Neuronal stem cell (in vitro differentiated cells): ENCODE measurements at regions not wholly inside any gene's neighbourhood (a gene's known extent, or its start where the extent isn't known, plus 50 kb on each side); places are given as distances from the start of the nearest gene placed in this dataset.

Experiments used
- DNase-seq: peaks from one replicate; pipeline ENCODE4 v3.0.0-alpha.2; 2013; ENCODE audit warnings: low spot score
- H2AFZ ChIP-seq: one replicate; pipeline ENCODE4 v1.6.1; 2013; ENCODE audit warnings: mild to moderate bottlenecking, low read length, inconsistent platforms
- H2AK5ac ChIP-seq: 2 replicates; pipeline ENCODE4 v1.6.1; 2013; ENCODE audit warnings: low read depth, mild to moderate bottlenecking, inconsistent platforms, low read length, moderate library complexity, mixed read lengths
- H2BK120ac ChIP-seq: 2 replicates; pipeline ENCODE4 v1.6.1; 2013; ENCODE audit warnings: low read depth, mild to moderate bottlenecking, inconsistent platforms, low read length, moderate library complexity, mixed read lengths
- H2BK12ac ChIP-seq: one replicate; pipeline ENCODE4 v1.6.1; 2013; ENCODE audit warnings: low read length, inconsistent platforms
- H2BK15ac ChIP-seq: 2 replicates; pipeline ENCODE4 v1.6.1; 2013; ENCODE audit warnings: mild to moderate bottlenecking, low read length, inconsistent platforms, mixed read lengths
- H2BK5ac ChIP-seq: one replicate; pipeline ENCODE4 v1.6.1; 2013; ENCODE audit warnings: inconsistent platforms, mild to moderate bottlenecking, low read length, moderate library complexity
- H3K14ac ChIP-seq: one replicate; pipeline ENCODE4 v1.6.1; 2013; ENCODE audit warnings: low read length, inconsistent platforms
- H3K18ac ChIP-seq: 2 replicates; pipeline ENCODE4 v1.6.1; 2013; ENCODE audit warnings: low read length, inconsistent platforms
- H3K23ac ChIP-seq: 2 replicates; pipeline ENCODE4 v1.6.1; 2013; ENCODE audit warnings: low read depth, mild to moderate bottlenecking, mixed read lengths, low read length, inconsistent platforms; ENCODE audit not compliant: poor library complexity
- H3K27ac ChIP-seq: replicated peaks from 3 replicates; pipeline ENCODE4 v1.5.1; 2013; ENCODE audit warnings: low read length, inconsistent platforms
- H3K27me3 ChIP-seq, 3 experiments: 2 replicates each; pipeline ENCODE4 v1.6.1; 2013; ENCODE audit warnings: low read length in 3 of 3, mild to moderate bottlenecking in 2 of 3, inconsistent platforms in 1 of 3, low read depth in 1 of 3, mixed read lengths in 1 of 3, moderate library complexity in 1 of 3; ENCODE audit not compliant: control insufficient read depth in 3 of 3, insufficient read depth in 3 of 3
- H3K36me3 ChIP-seq, 2 donors: replicated peaks in 1 of 2; 2 replicates each; pipeline ENCODE4 v1.6.1; 2013; ENCODE audit warnings: low read length in 2 of 2; ENCODE audit not compliant: control insufficient read depth in 2 of 2, insufficient read depth in 2 of 2
- H3K4ac ChIP-seq: 2 replicates; pipeline ENCODE4 v1.6.1; 2013; ENCODE audit warnings: inconsistent platforms, mild to moderate bottlenecking, low read length, moderate library complexity
- H3K4me1 ChIP-seq, 2 donors: 1 replicate in 1 of 2; 2 replicates in 1 of 2; pipeline ENCODE4 v1.6.1; 2013; ENCODE audit warnings: low read length in 2 of 2, low read depth in 1 of 2; ENCODE audit not compliant: control insufficient read depth in 2 of 2, insufficient read depth in 1 of 2
- H3K4me2 ChIP-seq: one replicate; pipeline ENCODE4 v1.6.1; 2013; ENCODE audit warnings: mild to moderate bottlenecking, low read length, inconsistent platforms; ENCODE audit not compliant: insufficient read depth, poor library complexity, severe bottlenecking
- H3K4me3 ChIP-seq, 2 donors: 2 replicates each; pipeline ENCODE4 v1.5.1; 2013; ENCODE audit warnings: low read length in 2 of 2, mild to moderate bottlenecking in 2 of 2, inconsistent platforms in 1 of 2, moderate library complexity in 1 of 2
- H3K79me1 ChIP-seq: one replicate; pipeline ENCODE4 v1.6.1; 2013; ENCODE audit warnings: low read depth, mild to moderate bottlenecking, inconsistent platforms, low read length, moderate library complexity
- H3K9ac ChIP-seq: one replicate; pipeline ENCODE4 v1.6.1; 2013; ENCODE audit warnings: mild to moderate bottlenecking, low read depth, low read length, inconsistent platforms; ENCODE audit not compliant: poor library complexity
- H3K9me3 ChIP-seq, 2 donors: replicated peaks in 1 of 2; 2 replicates each; pipeline versions ENCODE3 to v1.6.1; 2013; ENCODE audit warnings: low read length in 2 of 2, mild to moderate bottlenecking in 2 of 2, inconsistent platforms in 1 of 2, low read depth in 1 of 2, mixed read lengths in 1 of 2, moderate library complexity in 1 of 2; ENCODE audit not compliant: control insufficient read depth in 2 of 2, insufficient read depth in 1 of 2
- H4K8ac ChIP-seq: one replicate; pipeline ENCODE4 v1.6.1; 2013; ENCODE audit warnings: low read depth, mild to moderate bottlenecking, inconsistent platforms, low read length, moderate library complexity
- H4K91ac ChIP-seq: one replicate; pipeline ENCODE4 v1.6.1; 2013; ENCODE audit warnings: low read length, low read depth, mild to moderate bottlenecking, inconsistent platforms; ENCODE audit not compliant: poor library complexity
- WGBS, 2 donors: extraction: QIAGEN DNeasy Blood & Tissue Kit; methylation state at CpG; one replicate each; pipeline ENCODE4 v1.1.7; 2013; ENCODE audit warnings: missing lambda C conversion rate in 2 of 2, mixed read lengths in 1 of 2; ENCODE audit not compliant: insufficient read length in 2 of 2, insufficient replicate concordance in 1 of 2; ENCODE audit errors: extremely low coverage in 2 of 2; 5-methylcytosine and 5-hydroxymethylcytosine counted together

DNA sequence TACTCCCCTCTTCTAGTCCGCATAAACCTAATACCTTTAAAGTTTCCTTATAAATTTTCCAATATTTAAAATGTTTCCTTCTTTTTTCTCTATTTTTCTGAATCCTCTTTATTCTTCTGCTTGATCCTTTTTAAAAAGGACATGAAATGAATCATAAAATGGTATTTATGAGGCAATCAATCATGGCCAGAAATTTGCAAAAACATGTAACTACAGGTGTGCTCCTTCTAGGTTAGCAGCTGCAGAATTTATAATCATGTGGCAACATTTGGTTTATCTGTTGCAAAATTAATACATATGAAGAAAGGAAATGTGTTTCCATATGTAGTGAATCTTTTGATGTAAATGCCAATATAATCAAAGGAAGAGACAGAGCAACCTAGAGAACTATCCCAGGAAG is 1008.5 kb downstream of the ANKRD7 start:
- Histone ChIP-seq H3K23ac (no peak overlapping the region), H3K14ac (no peak overlapping the region), H3K9me3 (no peaks in the 10 kb centered on the region), H3K27ac (no peak overlapping the region), H3K27me3 (no peaks in the 10 kb centered on the region), H2BK120ac (no peak overlapping the region), H3K4me2 (no peak overlapping the region), H3K36me3 (no peaks in the 10 kb centered on the region), H3K79me1 (no peaks in the 10 kb centered on the region), H3K4ac (no peak overlapping the region), H3K9ac (no peak overlapping the region), H4K8ac (no peak overlapping the region), H2BK12ac (no peak overlapping the region), H2BK15ac (no peak overlapping the region), H2AFZ (no peak overlapping the region), H3K18ac (no peak overlapping the region), H3K4me3 (no peak overlapping the region), H4K91ac (no peak overlapping the region), H2AK5ac (no peak overlapping the region), H2BK5ac (no peak overlapping the region), H3K4me1 (no peaks in the 10 kb centered on the region)
- no CpG with 5 or more reads among the region's 1 CpG for WGBS, 2 donors
- DNase-seq = no peak

DNA sequence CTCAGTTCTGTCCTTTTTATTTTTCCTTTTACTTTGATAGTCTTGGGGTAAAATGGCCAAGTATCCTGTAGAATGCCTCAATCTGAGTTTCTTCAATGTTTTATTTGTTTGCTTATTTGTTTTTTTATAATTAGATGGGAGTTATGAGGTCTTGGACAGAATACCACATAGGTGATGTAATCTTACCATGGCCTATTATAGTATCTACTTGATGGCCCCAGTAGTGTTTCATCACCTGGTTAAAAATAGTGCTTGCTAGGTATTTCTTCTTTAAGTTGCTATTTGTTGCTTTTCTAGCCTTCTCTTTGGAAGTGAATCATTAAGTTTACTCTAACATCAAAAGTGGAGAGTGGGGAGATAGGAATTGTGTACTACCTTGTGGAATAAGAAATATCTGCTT is 1020.0 kb upstream of the KCND2 start:
- no peaks in the 10 kb centered on the region for H3K27me3 ChIP-seq
- no peak overlapping the region for H3K14ac ChIP-seq
- no peak overlapping the region for H2AK5ac ChIP-seq
- H3K4me1 ChIP-seq = no peaks in the 10 kb centered on the region
- H4K91ac ChIP-seq = no peak overlapping the region
- no peak overlapping the region for H3K4ac ChIP-seq
- H3K4me2 ChIP-seq = no peak overlapping the region
- no peak overlapping the region for H3K9ac ChIP-seq
- H2BK120ac ChIP-seq = no peak overlapping the region
- no peak overlapping the region for H4K8ac ChIP-seq
- H3K36me3 ChIP-seq = no peaks in the 10 kb centered on the region
- no peak overlapping the region for H3K18ac ChIP-seq
- no peak for DNase-seq
- no peak overlapping the region for H2AFZ ChIP-seq
- H3K4me3 ChIP-seq = no peak overlapping the region
- H2BK12ac ChIP-seq = no peak overlapping the region
- no peak overlapping the region for H3K23ac ChIP-seq
- H3K79me1 ChIP-seq = no peaks in the 10 kb centered on the region
- no peak overlapping the region for H3K27ac ChIP-seq
- no peak overlapping the region for H2BK15ac ChIP-seq
- H3K9me3 ChIP-seq = peaks cover 0 to 2% of the 10 kb centered on the region in 2 donors
- H2BK5ac ChIP-seq = no peak overlapping the region

- Histone ChIP-seq H2BK120ac (no peak overlapping the region), H2BK15ac (no peak overlapping the region), H3K27me3 (no peaks in the 10 kb centered on the region), H3K27ac (no peak overlapping the region), H3K4me1 (no peaks in the 10 kb centered on the region), H3K4me2 (no peak overlapping the region), H2AK5ac (no peak overlapping the region), H3K4ac (no peak overlapping the region), H3K79me1 (no peaks in the 10 kb centered on the region), H3K36me3 (no peaks in the 10 kb centered on the region), H3K18ac (no peak overlapping the region), H3K14ac (no peak overlapping the region), H3K4me3 (no peak overlapping the region), H4K91ac (no peak overlapping the region), H4K8ac (no peak overlapping the region), H3K9me3 (peaks cover 0 to 2% of the 10 kb centered on the region in 2 donors), H2BK5ac (no peak overlapping the region), H3K23ac (no peak overlapping the region), H2BK12ac (no peak overlapping the region), H2AFZ (no peak overlapping the region), H3K9ac (no peak overlapping the region)
- DNase-seq = no peak
Observed at GRCh38 chr7:119254742-119255141, 1018.2 kb upstream of the KCND2 start.

- Histone ChIP-seq H3K4me3 (no peak overlapping the region), H3K23ac (no peak overlapping the region), H2BK12ac (no peak overlapping the region), H3K9me3 (peaks cover 0 to 2% of the 10 kb centered on the region in 2 donors), H3K27ac (no peak overlapping the region), H3K4me1 (no peaks in the 10 kb centered on the region), H2BK120ac (no peak overlapping the region), H2BK15ac (no peak overlapping the region), H3K36me3 (no peaks in the 10 kb centered on the region), H2AFZ (no peak overlapping the region), H3K27me3 (no peaks in the 10 kb centered on the region), H2AK5ac (no peak overlapping the region), H3K79me1 (no peaks in the 10 kb centered on the region), H3K4me2 (no peak overlapping the region), H2BK5ac (no peak overlapping the region), H3K14ac (no peak overlapping the region), H3K18ac (no peak overlapping the region), H4K8ac (no peak overlapping the region), H3K4ac (no peak overlapping the region), H3K9ac (no peak overlapping the region), H4K91ac (no peak overlapping the region)
- DNase-seq = no peak
Observed at GRCh38 chr7:119256001-119256400, 1017.0 kb upstream of the KCND2 start.
